H9 (cell line): ENCODE measurements at regions not wholly inside any gene's neighbourhood (a gene's known extent, or its start where the extent isn't known, plus 50 kb on each side); places are given as distances from the start of the nearest gene placed in this dataset.

Source experiments
- DNase-seq: peaks from one replicate; pipeline ENCODE4 v3.0.0-alpha.2; 2017
- H2AFZ ChIP-seq: one replicate; pipeline ENCODE4 v1.6.1; 2013; ENCODE audit warnings: mild to moderate bottlenecking, low read length, control low read depth, moderate library complexity
- H2AK5ac ChIP-seq: 2 replicates; pipeline ENCODE4 v1.6.1; 2013; ENCODE audit warnings: low read length, control low read depth, mixed read lengths; ENCODE audit not compliant: insufficient read length
- H2BK120ac ChIP-seq: one replicate; pipeline ENCODE4 v1.6.1; 2013; ENCODE audit warnings: low read depth, mild to moderate bottlenecking, low read length, control low read depth, inconsistent platforms; ENCODE audit not compliant: poor library complexity, severe bottlenecking
- H2BK12ac ChIP-seq: 2 replicates; pipeline ENCODE4 v1.6.1; 2013; ENCODE audit warnings: low read length, control low read depth, mixed read lengths, low read depth; ENCODE audit not compliant: insufficient read length
- H2BK15ac ChIP-seq: 2 replicates; pipeline ENCODE4 v1.6.1; 2013; ENCODE audit warnings: low read depth, low read length, control low read depth
- H2BK20ac ChIP-seq: one replicate; pipeline ENCODE4 v1.6.1; 2013; ENCODE audit warnings: low read depth, mild to moderate bottlenecking, low read length, control low read depth, inconsistent platforms; ENCODE audit not compliant: poor library complexity, severe bottlenecking
- H2BK5ac ChIP-seq: 2 replicates; pipeline ENCODE4 v1.6.1; 2013; ENCODE audit warnings: low read length, control low read depth, mixed read lengths; ENCODE audit not compliant: insufficient read length
- H3K14ac ChIP-seq: 2 replicates; pipeline ENCODE4 v1.6.1; 2013; ENCODE audit warnings: low read length, control low read depth; ENCODE audit not compliant: insufficient read depth
- H3K18ac ChIP-seq: 2 replicates; pipeline ENCODE4 v1.6.1; 2013; ENCODE audit warnings: low read depth, mild to moderate bottlenecking, mixed read lengths, low read length, control low read depth; ENCODE audit not compliant: insufficient read length
- H3K23ac ChIP-seq: 2 replicates; pipeline ENCODE4 v1.6.1; 2013; ENCODE audit warnings: low read length, control low read depth, mixed read lengths, low read depth; ENCODE audit not compliant: insufficient read length
- H3K23me2 ChIP-seq: 2 replicates; pipeline ENCODE4 v1.6.1; 2013; ENCODE audit warnings: low read depth, mild to moderate bottlenecking, mixed read lengths, low read length, control low read depth; ENCODE audit not compliant: insufficient read length, poor library complexity, severe bottlenecking
- H3K27ac ChIP-seq: 2 replicates; pipeline ENCODE4 v1.5.1; 2013; ENCODE audit warnings: low read length, control low read depth, mixed read lengths, low read depth; ENCODE audit not compliant: insufficient read length
- H3K27me3 ChIP-seq: 2 replicates; pipeline ENCODE4 v1.6.1; 2013; ENCODE audit warnings: low read length, control low read depth, inconsistent platforms; ENCODE audit not compliant: insufficient read depth
- H3K4ac ChIP-seq: 2 replicates; pipeline ENCODE4 v1.6.1; 2013; ENCODE audit warnings: low read depth, mild to moderate bottlenecking, control low read depth, inconsistent platforms, low read length, moderate library complexity
- H3K4me1 ChIP-seq: 2 replicates; pipeline ENCODE4 v1.6.1; 2013; ENCODE audit warnings: low read length, control low read depth, inconsistent platforms; ENCODE audit not compliant: insufficient read depth
- H3K4me2 ChIP-seq: 2 replicates; pipeline ENCODE4 v1.6.1; 2013; ENCODE audit warnings: low read length, control low read depth, mixed read lengths; ENCODE audit not compliant: insufficient read length, insufficient read depth
- H3K56ac ChIP-seq: 2 replicates; pipeline ENCODE4 v1.6.1; 2013; ENCODE audit warnings: low read depth, mild to moderate bottlenecking, mixed read lengths, low read length, control low read depth; ENCODE audit not compliant: insufficient read length
- H3K79me1 ChIP-seq: 2 replicates; pipeline ENCODE4 v1.6.1; 2013; ENCODE audit warnings: low read depth, mild to moderate bottlenecking, moderate library complexity, low read length, control low read depth, inconsistent platforms; ENCODE audit not compliant: insufficient read depth, poor library complexity, severe bottlenecking
- H3K79me2 ChIP-seq: 2 replicates; pipeline ENCODE4 v1.6.1; 2013; ENCODE audit warnings: low read length, control low read depth, inconsistent platforms; ENCODE audit not compliant: insufficient read depth
- H3K9ac ChIP-seq: 2 replicates; pipeline ENCODE4 v1.6.1; 2013; ENCODE audit warnings: low read length, control low read depth, mixed read lengths; ENCODE audit not compliant: insufficient read length; ENCODE audit errors: extremely low read depth
- H3K9me3 ChIP-seq: one replicate; pipeline ENCODE4 v1.6.1; 2013; ENCODE audit warnings: low read depth, low read length, inconsistent platforms; ENCODE audit not compliant: control insufficient read depth
- H3T11ph ChIP-seq: one replicate; pipeline ENCODE4 v1.6.1; 2013; ENCODE audit warnings: mild to moderate bottlenecking, low read length, control low read depth, inconsistent platforms
- H4K20me1 ChIP-seq: one replicate; pipeline ENCODE4 v1.6.1; 2013; ENCODE audit not compliant: control insufficient read depth, insufficient read length, insufficient read depth
- H4K5ac ChIP-seq: 2 replicates; pipeline ENCODE4 v1.6.1; 2013; ENCODE audit warnings: low read depth, mild to moderate bottlenecking, mixed read lengths, low read length, control low read depth; ENCODE audit not compliant: insufficient read length
- H4K8ac ChIP-seq: replicated peaks from 2 replicates; pipeline ENCODE4 v1.6.1; 2013; ENCODE audit warnings: low read length, control low read depth, mixed read lengths, low read depth; ENCODE audit not compliant: insufficient read length
- H4K91ac ChIP-seq: 2 replicates; pipeline ENCODE4 v1.6.1; 2013; ENCODE audit warnings: low read depth, mild to moderate bottlenecking, moderate library complexity, mixed read lengths, low read length, control low read depth; ENCODE audit not compliant: insufficient read length
- H3K27ac Mint-ChIP-seq, 3 experiments: 2 replicates in 2 of 3; 3 replicates in 1 of 3; pipeline ENCODE4 v1.8.0; 2020 to 2021; ENCODE audit warnings: mixed read lengths in 3 of 3, mild to moderate bottlenecking in 1 of 3, moderate library complexity in 1 of 3
- H3K27me3 Mint-ChIP-seq: 2 replicates; pipeline ENCODE4 v1.8.0; 2021; ENCODE audit warnings: low read depth, mild to moderate bottlenecking, moderate library complexity, mixed read lengths
- H3K36me3 Mint-ChIP-seq, 3 experiments: 2 replicates in 2 of 3; 3 replicates in 1 of 3; pipeline ENCODE4 v1.8.0; 2020 to 2021; ENCODE audit warnings: low read depth in 3 of 3, mixed read lengths in 3 of 3; ENCODE audit not compliant: insufficient read depth in 1 of 3
- H3K4me1 Mint-ChIP-seq, 2 experiments: 2 replicates each; pipeline ENCODE4 v1.8.0; 2020; ENCODE audit warnings: mixed read lengths in 2 of 2
- H3K4me3 Mint-ChIP-seq, 2 experiments: 2 replicates in 1 of 2; 3 replicates in 1 of 2; pipeline ENCODE4 v1.8.0; 2020 to 2021; ENCODE audit warnings: mild to moderate bottlenecking in 2 of 2, mixed read lengths in 2 of 2, moderate library complexity in 1 of 2
- H3K9me3 Mint-ChIP-seq, 2 experiments: 2 replicates in 1 of 2; 3 replicates in 1 of 2; pipeline ENCODE4 v1.8.0; 2020; ENCODE audit warnings: mild to moderate bottlenecking in 2 of 2, mixed read lengths in 2 of 2, moderate library complexity in 1 of 2
- WGBS: extraction: QIAGEN DNeasy Blood & Tissue Kit; methylation state at CpG from one replicate; pipeline ENCODE4 v1.1.7; 2013; ENCODE audit warnings: missing lambda C conversion rate, low lambda C conversion rate, mixed read lengths; ENCODE audit not compliant: insufficient read length; ENCODE audit errors: extremely low coverage; 5-methylcytosine and 5-hydroxymethylcytosine counted together
- TF ChIP-seq, protein P1 (sequence below): fragments of 200-600 bp; sonication (generic); conservative IDR thresholded peaks from 3 replicates; pipeline ENCODE4 v1.8.0; 2021; ENCODE audit warnings: antibody characterized with exemption, mild to moderate bottlenecking

DNA sequence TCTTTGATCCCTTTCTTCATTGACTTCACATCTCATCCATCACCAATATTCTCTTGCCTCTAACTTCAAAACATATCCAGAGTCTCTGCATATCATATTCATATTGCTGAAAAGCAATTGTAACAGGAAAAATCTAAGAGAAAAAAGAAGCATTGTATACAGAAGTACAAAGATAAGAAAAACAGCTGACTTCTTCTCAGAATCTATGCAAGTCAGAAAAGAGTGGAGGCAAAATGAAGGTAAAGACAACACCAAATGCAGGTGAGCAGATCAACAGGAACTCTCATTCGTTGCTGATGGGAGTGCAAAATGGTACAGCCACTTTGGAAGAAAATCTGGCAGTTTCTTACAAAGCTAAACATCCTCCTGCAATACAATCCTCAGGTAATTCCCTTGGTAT, 155.6 kb downstream of the PHF2 start:
- no peaks in the 10 kb centered on the region for H3K9me3 ChIP-seq

More for the DNA sequence above, 155.6 kb downstream of the PHF2 start:
- no peaks in the 10 kb centered on the region for H4K20me1 ChIP-seq
- no peak overlapping the region for H3K4ac ChIP-seq
- H2BK20ac ChIP-seq = no peak overlapping the region
- H3K23me2 ChIP-seq = no peaks in the 10 kb centered on the region
- no peak overlapping the region for H3K27ac Mint-ChIP-seq
- no peak overlapping the region for H3K4me2 ChIP-seq
- H2BK5ac ChIP-seq = no peak overlapping the region
- H2AFZ ChIP-seq = no peak overlapping the region
- H3K56ac ChIP-seq = no peak overlapping the region
- no peak overlapping the region for H4K5ac ChIP-seq
- no peak overlapping the region for H3K23ac ChIP-seq
- WGBS = no CpG with 5 or more reads among the region's 1 CpG
- no peak overlapping the region for H2BK12ac ChIP-seq
- no peaks in the 10 kb centered on the region for H3K4me1 Mint-ChIP-seq
- H2AK5ac ChIP-seq = no peak overlapping the region
- TF ChIP-seq, protein P1, sequence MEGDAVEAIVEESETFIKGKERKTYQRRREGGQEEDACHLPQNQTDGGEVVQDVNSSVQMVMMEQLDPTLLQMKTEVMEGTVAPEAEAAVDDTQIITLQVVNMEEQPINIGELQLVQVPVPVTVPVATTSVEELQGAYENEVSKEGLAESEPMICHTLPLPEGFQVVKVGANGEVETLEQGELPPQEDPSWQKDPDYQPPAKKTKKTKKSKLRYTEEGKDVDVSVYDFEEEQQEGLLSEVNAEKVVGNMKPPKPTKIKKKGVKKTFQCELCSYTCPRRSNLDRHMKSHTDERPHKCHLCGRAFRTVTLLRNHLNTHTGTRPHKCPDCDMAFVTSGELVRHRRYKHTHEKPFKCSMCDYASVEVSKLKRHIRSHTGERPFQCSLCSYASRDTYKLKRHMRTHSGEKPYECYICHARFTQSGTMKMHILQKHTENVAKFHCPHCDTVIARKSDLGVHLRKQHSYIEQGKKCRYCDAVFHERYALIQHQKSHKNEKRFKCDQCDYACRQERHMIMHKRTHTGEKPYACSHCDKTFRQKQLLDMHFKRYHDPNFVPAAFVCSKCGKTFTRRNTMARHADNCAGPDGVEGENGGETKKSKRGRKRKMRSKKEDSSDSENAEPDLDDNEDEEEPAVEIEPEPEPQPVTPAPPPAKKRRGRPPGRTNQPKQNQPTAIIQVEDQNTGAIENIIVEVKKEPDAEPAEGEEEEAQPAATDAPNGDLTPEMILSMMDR = no peak
- no peak overlapping the region for H3K18ac ChIP-seq
- H3K4me1 ChIP-seq = no peaks in the 10 kb centered on the region
- H3K36me3 Mint-ChIP-seq = peaks cover 5 to 7% (median 6%) of the 10 kb centered on the region in 3 experiments
- peaks cover 51 to 54% of the 10 kb centered on the region in 2 experiments for H3K9me3 Mint-ChIP-seq
- H4K91ac ChIP-seq = no peak overlapping the region
- peaks cover 5% of the 10 kb centered on the region for H3K27me3 Mint-ChIP-seq
- H2BK120ac ChIP-seq = no peak overlapping the region
- DNase-seq = no peak
- H3K14ac ChIP-seq = no peak overlapping the region
- no peak overlapping the region for H3K27ac ChIP-seq
- no peak overlapping the region for H3K9ac ChIP-seq
- no peaks in the 10 kb centered on the region for H3K27me3 ChIP-seq
- H3K79me1 ChIP-seq = no peaks in the 10 kb centered on the region
- no peak overlapping the region for H2BK15ac ChIP-seq
- H3K79me2 ChIP-seq = no peaks in the 10 kb centered on the region
- no peak overlapping the region for H4K8ac ChIP-seq
- H3K4me3 Mint-ChIP-seq = no peak overlapping the region; a peak in 1 of 5 replicates
- no peak overlapping the region for H3T11ph ChIP-seq
